Testis (tissue), 2 donors: ENCODE measurements at regions not wholly inside any gene's neighbourhood (a gene's known extent, or its start where the extent isn't known, plus 50 kb on each side); places are given as distances from the start of the nearest gene placed in this dataset.

ENCODE experiments used
- CTCF ChIP-seq, 3 experiments: fragments of 450-650 bp in 2 of 3; fragments of 200-600 bp in 1 of 3; sonication (generic) in 1 of 3; IDR thresholded peaks; one replicate each; pipeline ENCODE4 v1.5.1; 2016 to 2019; ENCODE audit warnings: antibody characterized with exemption in 3 of 3, mild to moderate bottlenecking in 2 of 3, moderate library complexity in 1 of 3
- POLR2A ChIP-seq: fragments of 450-650 bp; IDR thresholded peaks from one replicate; pipeline ENCODE4 v1.6.1; 2017; ENCODE audit warnings: antibody characterized with exemption, mild to moderate bottlenecking, moderate library complexity

GRCh38 chr1:112075566-112075965 lies 86.1 kb upstream of the KCND3 start:
- no peak for TF ChIP-seq CTCF (IDR thresholded peaks at IDR 0.05)
- TF ChIP-seq POLR2A, result no peak
